NB4 (cell line): ENCODE measurements at regions not wholly inside any gene's neighbourhood (a gene's known extent, or its start where the extent isn't known, plus 50 kb on each side); places are given as distances from the start of the nearest gene placed in this dataset.

ENCODE experiments used
- DNase-seq: peaks from one replicate; pipeline ENCODE4 v3.0.0; 2010; ENCODE audit warnings: low read depth
- H3K4me3 ChIP-seq: one replicate; pipeline ENCODE4 v1.5.1; 2011; ENCODE audit warnings: mild to moderate bottlenecking, low read depth, low read length, moderate library complexity
- CTCF ChIP-seq: IDR thresholded peaks from one replicate; pipeline ENCODE4 v1.5.1; 2012; ENCODE audit warnings: low read depth, low read length
- MAX ChIP-seq: IDR thresholded peaks from 2 replicates; pipeline ENCODE4 v1.6.1; 2011; ENCODE audit warnings: low read depth, low read length
- MYC ChIP-seq: IDR thresholded peaks from 2 replicates; pipeline ENCODE4 v1.6.1; 2011; ENCODE audit warnings: low read depth, low read length
- POLR2A ChIP-seq: IDR thresholded peaks from 2 replicates; pipeline ENCODE4 v1.6.1; 2011; ENCODE audit warnings: mild to moderate bottlenecking; ENCODE audit not compliant: insufficient read length; ENCODE audit errors: extremely low read depth

- DNase-seq = no peak
- TF ChIP-seq MYC (no peak), CTCF (no peak), MAX (no peak), POLR2A (no peak)
- no peak overlapping the region for H3K4me3 ChIP-seq
Measured at GRCh38 chr3:128555841-128556240, 62.8 kb upstream of the GATA2 start.

- H3K4me3 ChIP-seq = no peak overlapping the region
- TF ChIP-seq MYC = no peak
- TF ChIP-seq CTCF = no peak
- TF ChIP-seq POLR2A = no peak
- TF ChIP-seq MAX = no peak
- no peak for DNase-seq
Measured at GRCh38 chr3:128555098-128555825, 62.3 kb upstream of the GATA2 start.

GRCh38 chr3:128554465-128555097 lies 61.6 kb upstream of the GATA2 start:
- no peak overlapping the region for H3K4me3 ChIP-seq
- TF ChIP-seq CTCF = no peak
- TF ChIP-seq MAX = no peak
- no peak for TF ChIP-seq MYC
- no peak for TF ChIP-seq POLR2A
- DNase-seq = no peak

GRCh38 chr3:128554100-128554464 lies 61.1 kb upstream of the GATA2 start:
- no peak for TF ChIP-seq MAX
- no peak for TF ChIP-seq MYC
- TF ChIP-seq CTCF = no peak
- no peak for TF ChIP-seq POLR2A
- no peak for DNase-seq
- H3K4me3 ChIP-seq = no peak overlapping the region

GRCh38 chr3:128553560-128553959 lies 60.6 kb upstream of the GATA2 start:
- DNase-seq = no peak
- H3K4me3 ChIP-seq = no peak overlapping the region
- TF ChIP-seq CTCF (no peak), POLR2A (no peak), MYC (no peak)

GRCh38 chr3:128551867-128552266 lies 58.9 kb upstream of the GATA2 start:
- DNase-seq = no peak
- TF ChIP-seq MAX = no peak
- no peak for TF ChIP-seq CTCF
- no peak for TF ChIP-seq MYC
- TF ChIP-seq POLR2A = no peak
- no peak overlapping the region for H3K4me3 ChIP-seq
